Ovary (tissue), 3 donors: ENCODE measurements at regions not wholly inside any gene's neighbourhood (a gene's known extent, or its start where the extent isn't known, plus 50 kb on each side); places are given as distances from the start of the nearest gene placed in this dataset.

Source experiments
- EP300 ChIP-seq: sonication (generic); formaldehyde crosslinking; IDR thresholded peaks from one replicate; pipeline ENCODE4 v1.6.1; 2017; ENCODE audit warnings: antibody characterized with exemption
- POLR2A ChIP-seq: fragments of 450-650 bp; IDR thresholded peaks from one replicate; pipeline ENCODE4 v1.6.1; 2017; ENCODE audit warnings: antibody characterized with exemption, mild to moderate bottlenecking, moderate library complexity
- TF ChIP-seq, protein P1 (sequence below), 3 donors: fragments of 450-650 bp in 2 of 3; fragments of 200-600 bp in 1 of 3; IDR thresholded peaks; one replicate each; pipeline versions ENCODE4 v1.5.1 to v1.8.0; 2016 to 2022; ENCODE audit warnings: antibody characterized with exemption in 3 of 3, mild to moderate bottlenecking in 1 of 3
- donor health status: DM: no; HTN: no; CAD: no.

DNA sequence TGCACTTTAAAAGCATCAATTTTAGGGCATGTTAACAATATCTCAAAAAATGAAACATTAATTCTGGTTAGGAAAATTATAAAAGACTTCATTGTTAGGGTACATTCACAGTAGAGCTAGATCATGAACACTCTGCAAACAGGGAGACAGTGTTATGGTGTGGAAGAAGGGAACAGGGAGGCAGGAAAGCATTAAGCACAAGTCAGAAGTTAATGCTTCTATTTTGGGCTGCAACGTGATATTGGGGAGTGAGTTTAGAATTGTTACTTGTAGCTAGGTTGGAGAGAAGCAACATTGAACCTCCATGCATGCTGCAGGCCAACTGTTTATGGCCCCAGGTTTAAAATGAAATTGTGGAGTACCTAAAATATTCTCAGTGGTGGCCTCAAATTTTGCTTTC, 278.1 kb upstream of the NMUR2 start:
- TF ChIP-seq POLR2A: no peak
- TF ChIP-seq, protein P1, sequence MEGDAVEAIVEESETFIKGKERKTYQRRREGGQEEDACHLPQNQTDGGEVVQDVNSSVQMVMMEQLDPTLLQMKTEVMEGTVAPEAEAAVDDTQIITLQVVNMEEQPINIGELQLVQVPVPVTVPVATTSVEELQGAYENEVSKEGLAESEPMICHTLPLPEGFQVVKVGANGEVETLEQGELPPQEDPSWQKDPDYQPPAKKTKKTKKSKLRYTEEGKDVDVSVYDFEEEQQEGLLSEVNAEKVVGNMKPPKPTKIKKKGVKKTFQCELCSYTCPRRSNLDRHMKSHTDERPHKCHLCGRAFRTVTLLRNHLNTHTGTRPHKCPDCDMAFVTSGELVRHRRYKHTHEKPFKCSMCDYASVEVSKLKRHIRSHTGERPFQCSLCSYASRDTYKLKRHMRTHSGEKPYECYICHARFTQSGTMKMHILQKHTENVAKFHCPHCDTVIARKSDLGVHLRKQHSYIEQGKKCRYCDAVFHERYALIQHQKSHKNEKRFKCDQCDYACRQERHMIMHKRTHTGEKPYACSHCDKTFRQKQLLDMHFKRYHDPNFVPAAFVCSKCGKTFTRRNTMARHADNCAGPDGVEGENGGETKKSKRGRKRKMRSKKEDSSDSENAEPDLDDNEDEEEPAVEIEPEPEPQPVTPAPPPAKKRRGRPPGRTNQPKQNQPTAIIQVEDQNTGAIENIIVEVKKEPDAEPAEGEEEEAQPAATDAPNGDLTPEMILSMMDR (IDR thresholded peaks at IDR 0.05): no peak
- TF ChIP-seq EP300: no peak
